SK-N-SH (cell line): ENCODE measurements at regions not wholly inside any gene's neighbourhood (a gene's known extent, or its start where the extent isn't known, plus 50 kb on each side); places are given as distances from the start of the nearest gene placed in this dataset.
A peak's percentile ranks its signal among the peaks of the same experiment; 100 is the strongest.

Experiments used
- CTCF ChIA-PET: fragments of 300-600, 350-600 bp; formaldehyde crosslinking; extraction: SDS; loops from one replicate; lab custom pipeline; 2021; lab: Yijun Ruan, JAX
- POLR2A ChIA-PET: fragments of 350-600 bp; sonication (Branson Sonifier 250); formaldehyde crosslinking; extraction: SDS; loops from one replicate; lab custom pipeline; 2020; ENCODE audit warnings: antibody characterized with exemption, inconsistent platforms; lab: Yijun Ruan, JAX
- DNase-seq: peaks from one replicate; pipeline ENCODE4 v3.0.0; 2012
- H2AFZ ChIP-seq: fragments of 200-600 bp; sonication (generic); 2 replicates; pipeline ENCODE4 v1.8.1; 2016; ENCODE audit warnings: antibody characterized with exemption, mild to moderate bottlenecking, low read depth
- H3F3A ChIP-seq: fragments of 200-600 bp; sonication (generic); replicated peaks from 2 replicates; pipeline ENCODE3; 2016; ENCODE audit warnings: antibody characterized with exemption, mild to moderate bottlenecking; ENCODE audit not compliant: insufficient read depth
- H3K27ac ChIP-seq, 2 experiments: fragments of 200-500 bp in 1 of 2; fragments of 200-600 bp in 1 of 2; sonication (Bioruptor generic) in 1 of 2; sonication (generic), shearing (Covaris generic) in 1 of 2; 2 replicates each; pipeline versions ENCODE4 v1.5.1 to v1.6.1; 2014 to 2016; ENCODE audit warnings: low read depth in 2 of 2, inconsistent platforms in 1 of 2, low read length in 1 of 2, mild to moderate bottlenecking in 1 of 2, mixed read lengths in 1 of 2
- H3K27me3 ChIP-seq: fragments of 200-600 bp; sonication (generic), shearing (Covaris generic); 2 replicates; pipeline ENCODE4 v1.6.1; 2016; ENCODE audit warnings: mixed run types; ENCODE audit not compliant: insufficient read depth
- H3K36me3 ChIP-seq, 2 experiments: fragments of 200-500 bp in 1 of 2; fragments of 200-600 bp in 1 of 2; sonication (Bioruptor generic) in 1 of 2; sonication (generic) in 1 of 2; replicated peaks in 1 of 2; 2 replicates each; pipeline versions ENCODE3 to v1.5.1; 2014 to 2016; ENCODE audit warnings: low read length in 1 of 2, mild to moderate bottlenecking in 1 of 2; ENCODE audit not compliant: insufficient read depth in 2 of 2, control insufficient read depth in 1 of 2
- H3K4me1 ChIP-seq, 2 experiments: fragments of 200-500 bp in 1 of 2; fragments of 200-600 bp in 1 of 2; sonication (Bioruptor generic) in 1 of 2; sonication (generic), shearing (Covaris generic) in 1 of 2; 2 replicates each; pipeline versions ENCODE4 v1.5.1 to v1.6.1; 2014 to 2016; ENCODE audit warnings: low read depth in 1 of 2, low read length in 1 of 2, mixed run types in 1 of 2; ENCODE audit not compliant: insufficient read depth in 2 of 2, control insufficient read depth in 1 of 2
- H3K4me2 ChIP-seq: fragments of 200-600 bp; sonication (generic), shearing (Covaris generic); 2 replicates; pipeline ENCODE4 v1.6.1; 2017; ENCODE audit warnings: mixed run types
- H3K4me3 ChIP-seq, 2 experiments: fragments of 200-500 bp in 1 of 2; fragments of 200-600 bp in 1 of 2; sonication (Bioruptor generic) in 1 of 2; sonication (generic), shearing (Covaris generic) in 1 of 2; 2 replicates each; pipeline versions ENCODE4 v1.5.1 to v1.8.1; 2014 to 2016; ENCODE audit warnings: low read depth in 2 of 2, inconsistent platforms in 1 of 2, low read length in 1 of 2, mild to moderate bottlenecking in 1 of 2, mixed read lengths in 1 of 2, moderate library complexity in 1 of 2
- H3K79me2 ChIP-seq: fragments of 200-600 bp; sonication (generic); 2 replicates; pipeline ENCODE4 v1.8.1; 2017; ENCODE audit warnings: mild to moderate bottlenecking; ENCODE audit not compliant: insufficient read depth
- H3K9ac ChIP-seq: fragments of 200-600 bp; sonication (generic); 2 replicates; pipeline ENCODE4 v1.6.1; 2017; ENCODE audit warnings: mixed run types
- H3K9me2 ChIP-seq: fragments of 200-600 bp; sonication (generic); 2 replicates; pipeline ENCODE4 v1.6.1; 2017; ENCODE audit warnings: mixed run types
- H3K9me3 ChIP-seq: fragments of 200-600 bp; sonication (generic); 2 replicates; pipeline ENCODE4 v1.6.1; 2017; ENCODE audit warnings: mixed run types, mild to moderate bottlenecking, moderate library complexity
- H4K20me1 ChIP-seq: fragments of 200-600 bp; sonication (generic); 2 replicates; pipeline ENCODE4 v1.6.1; 2017; ENCODE audit warnings: mild to moderate bottlenecking, mixed run types; ENCODE audit not compliant: insufficient read depth
- CTCF ChIP-seq: fragments of 200-600 bp; sonication (generic); IDR thresholded peaks from 2 replicates; pipeline ENCODE4 v1.6.1; 2017; ENCODE audit warnings: antibody characterized with exemption, mild to moderate bottlenecking, moderate library complexity
- ELF1 ChIP-seq: IDR thresholded peaks from 2 replicates; pipeline ENCODE4 v1.4.0; 2012
- EZH2phosphoT487 ChIP-seq: fragments of 200-600 bp; sonication (generic); IDR thresholded peaks from 2 replicates; pipeline ENCODE4 v1.6.1; 2017; ENCODE audit warnings: low read depth, mixed run types, mild to moderate bottlenecking, antibody characterized with exemption, moderate library complexity, borderline replicate concordance
- FOXJ3 ChIP-seq: sonication (generic); formaldehyde crosslinking; IDR thresholded peaks from 2 replicates; pipeline ENCODE4 v1.5.1; 2020; ENCODE audit warnings: mild to moderate bottlenecking, missing genetic modification reagents
- JUND ChIP-seq: IDR thresholded peaks from 2 replicates; pipeline ENCODE4 v1.4.0; 2012
- MEF2A ChIP-seq: IDR thresholded peaks from 2 replicates; pipeline ENCODE4 v1.4.0; 2012; ENCODE audit warnings: low read depth, borderline replicate concordance
- MXI1 ChIP-seq: IDR thresholded peaks from 2 replicates; pipeline ENCODE4 v1.6.1; 2012; ENCODE audit warnings: mild to moderate bottlenecking, low read depth, low read length, improper control_type of control experiment
- NRF1 ChIP-seq: IDR thresholded peaks from 2 replicates; pipeline ENCODE4 v1.6.1; 2012; ENCODE audit warnings: low read depth, mild to moderate bottlenecking, low read length
- POLR2AphosphoS5 ChIP-seq: IDR thresholded peaks from 2 replicates; pipeline ENCODE4 v1.6.1; 2012; ENCODE audit warnings: low read depth, low read length
- RXRA ChIP-seq: IDR thresholded peaks from 2 replicates; pipeline ENCODE4 v1.4.0; 2012; ENCODE audit warnings: low read depth, mild to moderate bottlenecking, borderline replicate concordance
- SIN3A ChIP-seq: IDR thresholded peaks from 2 replicates; pipeline ENCODE4 v1.6.1; 2012; ENCODE audit warnings: low read depth, mild to moderate bottlenecking, low read length, moderate library complexity, borderline replicate concordance
- TEAD4 ChIP-seq: IDR thresholded peaks from 2 replicates; pipeline ENCODE4 v1.4.0; 2012; ENCODE audit warnings: mild to moderate bottlenecking, borderline replicate concordance; ENCODE audit not compliant: insufficient read depth
- USF1 ChIP-seq: IDR thresholded peaks from 2 replicates; pipeline ENCODE4 v1.4.0; 2012; ENCODE audit warnings: low read depth, borderline replicate concordance
- YY1 ChIP-seq: IDR thresholded peaks from 2 replicates; pipeline ENCODE4 v1.4.0; 2012; ENCODE audit warnings: low read depth, mild to moderate bottlenecking
- ZBTB33 ChIP-seq: IDR thresholded peaks from 2 replicates; pipeline ENCODE4 v1.4.0; 2012; ENCODE audit warnings: low read depth, borderline replicate concordance
- WGBS: methylation state at CpG from one replicate; pipeline ENCODE4 v1.1.6; 2017; ENCODE audit warnings: low lambda C conversion rate; 5-methylcytosine and 5-hydroxymethylcytosine counted together
- TF ChIP-seq, protein P1 (sequence below): fragments of 150-350 bp; IDR thresholded peaks from 2 replicates; pipeline ENCODE4 v1.6.1; 2017; ENCODE audit warnings: antibody characterized with exemption, low read length, low read depth, borderline replicate concordance

- H3K4me2 ChIP-seq = no peak overlapping the region
- 73% methylated on average over 10 of the region's 10 CpGs for WGBS
- POLR2A ChIA-PET = no interaction called here
- peaks cover 0 to 45% of the 10 kb centered on the region in 2 experiments; a peak in 2 of 4 replicates for H3K4me1 ChIP-seq
- H3F3A ChIP-seq = no peaks in the 10 kb centered on the region
- H3K9me3 ChIP-seq = no peaks in the 10 kb centered on the region
- H3K4me3 ChIP-seq = no peak overlapping the region
- no peaks in the 10 kb centered on the region for H3K27me3 ChIP-seq
- H3K9ac ChIP-seq = no peak overlapping the region
- no peaks in the 10 kb centered on the region for H4K20me1 ChIP-seq
- peak overlapping the region in 1 of 2 experiments; percentile 68; a peak in 2 of 4 replicates for H3K27ac ChIP-seq
- TF ChIP-seq MXI1 (no peak), EZH2phosphoT487 (no peak), POLR2AphosphoS5 (no peak), JUND (no peak), FOXJ3 (CRISPR knock-in tag) (no peak), ELF1 (no peak), ZBTB33 (no peak), YY1 (no peak), USF1 (no peak), CTCF (no peak), NRF1 (no peak), RXRA (no peak), MEF2A (no peak), SIN3A (no peak), TEAD4 (no peak)
- TF ChIP-seq, protein P1, sequence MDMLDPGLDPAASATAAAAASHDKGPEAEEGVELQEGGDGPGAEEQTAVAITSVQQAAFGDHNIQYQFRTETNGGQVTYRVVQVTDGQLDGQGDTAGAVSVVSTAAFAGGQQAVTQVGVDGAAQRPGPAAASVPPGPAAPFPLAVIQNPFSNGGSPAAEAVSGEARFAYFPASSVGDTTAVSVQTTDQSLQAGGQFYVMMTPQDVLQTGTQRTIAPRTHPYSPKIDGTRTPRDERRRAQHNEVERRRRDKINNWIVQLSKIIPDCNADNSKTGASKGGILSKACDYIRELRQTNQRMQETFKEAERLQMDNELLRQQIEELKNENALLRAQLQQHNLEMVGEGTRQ = no peak
- no peaks in the 10 kb centered on the region for H3K79me2 ChIP-seq
- no peak overlapping the region for H2AFZ ChIP-seq
- H3K9me2 ChIP-seq = no peaks in the 10 kb centered on the region
- H3K36me3 ChIP-seq = no peaks in the 10 kb centered on the region
- no peak for DNase-seq
- CTCF ChIA-PET = no interaction called here
Measured at GRCh38 chr1:239874831-239875230, 216.9 kb upstream of the FMN2 start.
